Activated gamma-delta T cell treated with Interleukin-2 at 50 U/mL for 16 hours (primary cell): ENCODE measurements at regions not wholly inside any gene's neighbourhood (a gene's known extent, or its start where the extent isn't known, plus 50 kb on each side); places are given as distances from the start of the nearest gene placed in this dataset.
"Not testable (repeated sequence)": the region's sequence is repeated elsewhere in the genome, so short reads cannot be mapped to it uniquely, and the experiment has no call there.

Experiments used
- DNase-seq: peaks from one replicate; pipeline ENCODE4 v3.0.0-alpha.2; 2020

- no peak for DNase-seq
These were observed 255.6 kb upstream of the C9orf72 start for GRCh38 chr9:27828908-27829307.

GRCh38 chr9:27829621-27830020 is 256.3 kb upstream of the C9orf72 start:
- no peak for DNase-seq

GRCh38 chr9:27832108-27832507 is 258.8 kb upstream of the C9orf72 start:
- not testable (repeated sequence) for DNase-seq

GRCh38 chr9:27835286-27835685 is 262.0 kb upstream of the C9orf72 start:
- no peak for DNase-seq

- no peak for DNase-seq
These were observed 262.5 kb upstream of the C9orf72 start for GRCh38 chr9:27835746-27836145.

GRCh38 chr9:27836661-27837401 is 263.6 kb upstream of the C9orf72 start:
- no peak for DNase-seq

GRCh38 chr9:27838876-27839275 is 265.6 kb upstream of the C9orf72 start:
- no peak for DNase-seq

- DNase-seq = not testable (repeated sequence)
These were observed 266.5 kb upstream of the C9orf72 start for GRCh38 chr9:27839767-27840166.

GRCh38 chr9:27844797-27845196 is 271.5 kb upstream of the C9orf72 start:
- DNase-seq = no peak

- no peak for DNase-seq
These were observed 274.1 kb upstream of the C9orf72 start for GRCh38 chr9:27847380-27847779.

- DNase-seq = no peak
These were observed 274.5 kb upstream of the C9orf72 start for GRCh38 chr9:27847818-27848217.

GRCh38 chr9:27848315-27848714 is 275.0 kb upstream of the C9orf72 start:
- DNase-seq = no peak

GRCh38 chr9:27851858-27852257 is 278.6 kb upstream of the C9orf72 start:
- no peak for DNase-seq

GRCh38 chr9:27853529-27853928 is 280.2 kb upstream of the C9orf72 start:
- no peak for DNase-seq

GRCh38 chr9:27856054-27856453 is 282.8 kb upstream of the C9orf72 start:
- no peak for DNase-seq

GRCh38 chr9:27856748-27857147 is 283.5 kb upstream of the C9orf72 start:
- DNase-seq = no peak

- DNase-seq = no peak
These were observed 288.6 kb upstream of the C9orf72 start for GRCh38 chr9:27861887-27862286.

GRCh38 chr9:27864644-27865438 is 291.6 kb upstream of the C9orf72 start:
- no peak for DNase-seq

- DNase-seq = no peak
These were observed 293.5 kb upstream of the C9orf72 start for GRCh38 chr9:27866741-27867140.

- no peak for DNase-seq
These were observed 297.1 kb upstream of the C9orf72 start for GRCh38 chr9:27870404-27870803.

GRCh38 chr9:27880156-27880555 is 306.9 kb upstream of the C9orf72 start:
- no peak for DNase-seq

GRCh38 chr9:27880635-27881034 is 307.4 kb upstream of the C9orf72 start:
- no peak for DNase-seq

- peak; percentile 3 for DNase-seq
These were observed 315.5 kb upstream of the C9orf72 start for GRCh38 chr9:27888661-27889295.

GRCh38 chr9:27924502-27924901 is 351.2 kb upstream of the C9orf72 start:
- DNase-seq = no peak
